ENCODE measurements at regions not wholly inside any gene's neighbourhood (a gene's known extent, or its start where the extent isn't known, plus 50 kb on each side); places are given as distances from the start of the nearest gene placed in this dataset.

GRCh38 chr6:51025082-51025777, 206.6 kb downstream of the TFAP2B start:
- no peak overlapping the region for H3K9ac ChIP-seq (ENCODE audit: low read length in 3 of 3)
- peaks cover 0 to 6% (median 0%) of the 10 kb centered on the region in 3 donors for H3K4me1 ChIP-seq (ENCODE audit: control insufficient read depth in 2 of 3, insufficient read depth in 2 of 3, low read depth in 1 of 3, low read length in 3 of 3)
- H3K36me3 ChIP-seq (ENCODE audit: control insufficient read depth in 2 of 3, insufficient read depth in 3 of 3, low read length in 3 of 3) = no peaks in the 10 kb centered on the region
- no peak for TF ChIP-seq CTCF (IDR thresholded peaks at IDR 0.05; ENCODE audit: borderline replicate concordance, extremely low read depth, insufficient read depth)
- no peaks in the 10 kb centered on the region for H3K9me3 ChIP-seq (ENCODE audit: control insufficient read depth in 2 of 3, insufficient read depth in 1 of 3, low read length in 3 of 3)
- H3K4me3 ChIP-seq (ENCODE audit: low read length in 3 of 3) = no peak overlapping the region
- intact Hi-C loops (cut with DNase I) = no loop called here
- no peak for FAIRE-seq
- no peak overlapping the region for H3K27ac ChIP-seq (ENCODE audit: low read depth in 2 of 2, low read length in 2 of 2)
- no peaks in the 10 kb centered on the region for H3K27me3 ChIP-seq (ENCODE audit: control insufficient read depth, insufficient read depth, low read length)
- DNase-seq = no peak

- Histone ChIP-seq H3K9me3 (ENCODE audit: control insufficient read depth in 2 of 3, insufficient read depth in 1 of 3, low read length in 3 of 3) (no peaks in the 10 kb centered on the region), H3K4me1 (ENCODE audit: control insufficient read depth in 2 of 3, insufficient read depth in 2 of 3, low read depth in 1 of 3, low read length in 3 of 3) (peaks cover 0 to 6% (median 0%) of the 10 kb centered on the region in 3 donors), H3K27ac (ENCODE audit: low read depth in 2 of 2, low read length in 2 of 2) (no peak overlapping the region), H3K36me3 (ENCODE audit: control insufficient read depth in 2 of 3, insufficient read depth in 3 of 3, low read length in 3 of 3) (no peaks in the 10 kb centered on the region), H3K4me3 (ENCODE audit: low read length in 3 of 3) (no peak overlapping the region), H3K9ac (ENCODE audit: low read length in 3 of 3) (no peak overlapping the region), H3K27me3 (ENCODE audit: control insufficient read depth, insufficient read depth, low read length) (no peaks in the 10 kb centered on the region)
- FAIRE-seq (no peak), DNase-seq (no peak)
- TF ChIP-seq CTCF (IDR thresholded peaks at IDR 0.05; ENCODE audit: borderline replicate concordance, extremely low read depth, insufficient read depth) = no peak
- intact Hi-C loops (cut with DNase I) = no loop called here
Observed at GRCh38 chr6:51027283-51028065, 208.8 kb downstream of the TFAP2B start.

GRCh38 chr6:51028276-51028675, 209.6 kb downstream of the TFAP2B start:
- intact Hi-C loops (cut with DNase I) = no loop called here
- H3K9me3 ChIP-seq (ENCODE audit: control insufficient read depth in 2 of 3, insufficient read depth in 1 of 3, low read length in 3 of 3) = no peaks in the 10 kb centered on the region
- H3K36me3 ChIP-seq (ENCODE audit: control insufficient read depth in 2 of 3, insufficient read depth in 3 of 3, low read length in 3 of 3) = no peaks in the 10 kb centered on the region
- H3K27ac ChIP-seq (ENCODE audit: low read depth in 2 of 2, low read length in 2 of 2) = no peak overlapping the region
- no peak overlapping the region for H3K4me3 ChIP-seq (ENCODE audit: low read length in 3 of 3)
- no peak for TF ChIP-seq CTCF (IDR thresholded peaks at IDR 0.05; ENCODE audit: borderline replicate concordance, extremely low read depth, insufficient read depth)
- no peaks in the 10 kb centered on the region for H3K27me3 ChIP-seq (ENCODE audit: control insufficient read depth, insufficient read depth, low read length)
- H3K4me1 ChIP-seq (ENCODE audit: control insufficient read depth in 2 of 3, insufficient read depth in 2 of 3, low read depth in 1 of 3, low read length in 3 of 3) = peaks cover 0 to 3% (median 0%) of the 10 kb centered on the region in 3 donors
- no peak overlapping the region for H3K9ac ChIP-seq (ENCODE audit: low read length in 3 of 3)
- no peak for DNase-seq
- no peak for FAIRE-seq

All from kidney (tissue), 13 donors.